ENCODE measurements at regions not wholly inside any gene's neighbourhood (a gene's known extent, or its start where the extent isn't known, plus 50 kb on each side); places are given as distances from the start of the nearest gene placed in this dataset.

DNA sequence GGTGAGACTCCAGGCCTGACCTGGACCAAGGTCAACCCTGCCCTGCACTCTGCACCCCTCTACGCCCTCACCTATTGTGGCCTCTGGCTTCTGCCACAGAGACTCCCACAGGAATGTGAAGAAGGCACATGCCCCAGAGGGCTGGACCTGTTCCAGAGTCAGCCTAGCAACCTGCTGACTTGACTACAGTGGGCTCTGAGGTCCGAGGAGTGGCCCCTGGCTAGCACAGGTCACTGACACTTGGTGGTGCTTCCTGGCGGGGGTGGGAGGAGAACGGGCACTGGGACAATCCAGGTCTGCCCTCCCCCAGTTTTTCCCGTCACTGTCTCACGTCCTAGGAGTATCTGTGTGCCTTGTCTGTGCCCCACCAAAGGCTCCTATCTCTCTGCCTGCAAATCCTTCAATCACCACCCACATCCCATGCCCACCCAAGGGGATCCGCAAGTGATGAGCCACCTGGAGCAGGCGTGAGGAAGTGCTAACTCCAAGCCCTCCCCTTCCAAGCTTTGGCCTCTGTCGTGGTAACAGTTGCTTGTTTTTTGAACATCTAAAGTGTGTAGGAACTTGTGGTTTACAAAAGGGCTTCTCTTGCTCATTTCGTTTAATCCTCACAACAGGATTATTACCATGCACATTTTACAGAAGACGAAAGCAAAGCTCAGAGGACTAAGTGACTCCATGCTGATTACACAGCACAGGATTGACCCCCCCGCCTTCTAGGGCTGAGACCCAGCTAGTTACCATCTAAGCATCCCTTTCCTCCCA is 86.2 kb downstream of the MCFD2 start:
- no peak for DNase-seq

DNA sequence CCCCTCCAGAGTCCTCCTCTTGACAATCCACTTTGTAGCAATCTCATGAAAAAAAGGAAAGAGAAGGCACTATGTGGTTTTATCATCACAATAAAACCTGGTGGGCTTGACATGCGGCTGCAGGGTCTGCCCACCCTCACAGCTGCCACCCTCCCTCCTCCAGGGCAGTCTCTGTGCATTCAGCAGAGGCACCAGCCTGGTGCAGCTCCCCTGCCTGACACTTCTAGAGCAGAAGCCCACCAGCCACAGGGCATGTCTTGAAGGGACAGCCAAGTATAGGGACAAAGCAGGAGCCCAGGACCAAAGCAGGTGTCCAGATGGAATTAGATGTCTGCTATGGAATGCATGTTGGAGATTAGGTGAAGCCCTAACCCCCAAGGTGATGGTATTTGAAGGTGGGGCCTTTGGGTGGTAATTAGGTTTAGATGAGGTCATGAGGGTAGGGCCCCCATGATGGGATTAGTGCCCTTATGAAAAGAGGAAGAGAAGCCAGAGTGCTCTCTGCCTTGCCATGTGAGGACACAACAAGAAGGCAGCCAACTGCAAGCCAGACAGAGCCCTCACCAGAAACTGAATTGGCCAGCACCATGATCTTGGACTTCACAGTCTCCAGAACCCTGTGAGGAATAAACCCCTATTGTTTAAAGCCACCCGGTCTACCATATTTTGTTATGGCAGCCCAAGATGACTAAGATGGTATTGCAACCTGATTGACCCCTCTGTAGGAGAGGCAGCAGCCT is 86.9 kb downstream of the MCFD2 start:
- DNase-seq, result no peak

DNA sequence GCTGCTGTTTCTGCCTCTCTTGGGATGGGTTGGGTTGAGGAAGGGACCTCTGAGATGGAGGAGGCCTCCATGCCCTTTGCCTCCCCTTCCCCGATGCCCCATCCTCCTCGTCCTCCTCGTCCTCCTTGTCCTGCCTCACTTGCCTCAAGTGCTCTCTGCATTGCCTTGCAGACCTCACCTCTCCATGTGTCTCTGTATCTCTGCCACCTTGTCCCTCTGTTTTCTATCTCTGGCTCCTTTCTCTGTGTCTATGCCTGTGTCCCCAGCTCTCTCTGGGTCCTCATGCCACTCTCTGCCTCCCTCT is 87.5 kb downstream of the MCFD2 start:
- no peak for DNase-seq

DNA sequence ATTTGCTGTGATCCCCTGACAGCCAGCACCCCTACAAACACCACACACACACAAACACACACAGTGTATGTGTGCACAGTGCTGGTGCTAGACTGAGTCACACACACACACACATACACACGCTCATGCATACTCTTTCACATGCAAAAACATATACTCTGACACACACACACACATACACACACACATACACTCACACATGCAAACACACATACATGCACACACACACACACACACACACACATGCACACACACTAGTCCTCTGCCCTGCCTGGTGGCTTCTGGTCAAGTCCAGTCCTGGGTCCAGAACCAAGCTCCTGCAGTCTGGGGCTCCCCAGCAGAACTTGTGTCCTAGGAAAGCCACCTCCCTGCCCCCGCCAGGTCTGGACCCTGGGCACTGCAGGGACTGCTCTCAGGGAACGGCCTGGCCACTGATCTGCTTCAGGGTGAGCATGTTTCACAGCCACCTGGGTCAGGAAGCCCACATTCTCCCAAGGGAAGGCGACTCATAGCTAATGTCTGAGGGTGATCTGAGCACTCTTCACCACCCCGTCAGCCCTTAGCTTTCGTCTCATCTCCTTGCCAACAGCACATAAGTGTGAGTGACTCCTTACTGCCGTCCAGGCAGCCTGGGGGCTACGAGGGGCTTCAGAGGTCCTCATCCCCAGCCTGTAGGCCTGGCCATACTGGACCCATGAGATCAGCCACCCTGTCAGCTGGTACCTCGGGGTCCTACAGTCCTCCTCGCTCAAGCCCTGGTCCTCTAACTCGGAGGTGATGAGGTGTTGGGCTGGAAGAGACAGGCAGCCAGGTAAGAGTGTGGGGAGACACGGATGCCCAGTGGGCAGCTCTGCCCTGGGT is 88.1 kb downstream of the MCFD2 start:
- no peak for DNase-seq

DNA sequence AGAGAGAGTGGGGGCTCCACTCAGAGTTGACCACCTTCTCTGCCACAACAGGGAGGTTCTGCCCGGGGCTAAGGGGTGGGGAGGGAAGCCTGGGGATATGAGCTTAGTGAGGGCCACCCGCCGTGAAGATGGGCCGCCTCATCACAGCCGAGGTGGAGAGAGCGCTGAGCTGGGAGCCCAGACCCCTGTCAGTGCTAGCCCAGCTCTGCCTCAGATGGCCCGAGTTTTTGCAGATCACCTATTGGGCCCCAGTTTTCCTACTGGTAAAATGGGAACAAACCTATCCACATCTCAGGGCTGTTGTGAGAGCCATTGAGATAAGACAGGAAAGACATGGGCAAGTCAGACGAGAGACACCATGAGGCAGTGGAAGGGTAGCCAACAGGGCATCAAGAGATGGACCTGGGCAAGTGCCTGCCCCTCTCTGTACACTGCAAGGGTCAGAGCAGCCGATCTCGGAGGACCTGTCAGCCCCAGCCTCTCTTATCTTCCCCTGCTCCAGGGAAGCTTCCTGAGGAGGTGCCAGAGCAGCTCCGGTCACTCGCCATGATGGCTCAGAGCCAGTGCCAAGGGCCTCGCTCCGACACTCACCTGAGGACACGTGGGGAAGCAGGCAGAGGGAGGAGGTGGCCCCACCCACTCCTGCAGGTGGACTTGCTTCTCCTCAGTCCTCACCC is 88.9 kb downstream of the MCFD2 start:
- DNase-seq, result no peak

DNA sequence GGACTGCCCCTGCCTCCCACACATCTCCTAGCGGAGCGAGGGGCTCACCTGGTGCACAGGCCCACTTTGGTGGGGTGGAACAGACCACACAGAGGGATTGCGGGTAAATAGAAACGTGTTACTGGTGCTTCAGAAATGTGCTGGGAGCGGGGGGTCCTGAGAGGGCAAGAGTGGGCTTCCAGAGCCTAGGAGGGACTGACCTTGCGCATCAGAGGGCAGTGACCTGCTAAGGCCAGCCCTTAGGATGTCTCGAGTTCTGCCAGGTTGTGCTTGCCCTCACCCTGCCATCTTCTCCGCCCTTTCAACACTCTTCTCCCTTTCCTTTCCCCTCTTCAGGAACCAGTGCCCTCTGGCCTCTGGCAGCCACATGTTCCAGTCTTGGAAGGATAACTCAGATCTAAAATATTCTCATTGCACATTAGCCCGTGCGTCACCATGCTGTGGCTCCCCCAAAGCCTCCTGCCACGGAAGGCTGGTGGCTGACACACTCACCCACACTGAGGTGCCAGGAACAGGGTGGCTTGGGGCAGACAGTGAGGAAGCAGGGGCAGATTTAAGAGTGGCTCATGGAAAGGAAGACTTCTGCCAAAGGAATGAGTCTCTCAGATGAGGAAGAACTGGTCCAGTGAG is 89.6 kb downstream of the MCFD2 start:
- DNase-seq, result no peak

DNA sequence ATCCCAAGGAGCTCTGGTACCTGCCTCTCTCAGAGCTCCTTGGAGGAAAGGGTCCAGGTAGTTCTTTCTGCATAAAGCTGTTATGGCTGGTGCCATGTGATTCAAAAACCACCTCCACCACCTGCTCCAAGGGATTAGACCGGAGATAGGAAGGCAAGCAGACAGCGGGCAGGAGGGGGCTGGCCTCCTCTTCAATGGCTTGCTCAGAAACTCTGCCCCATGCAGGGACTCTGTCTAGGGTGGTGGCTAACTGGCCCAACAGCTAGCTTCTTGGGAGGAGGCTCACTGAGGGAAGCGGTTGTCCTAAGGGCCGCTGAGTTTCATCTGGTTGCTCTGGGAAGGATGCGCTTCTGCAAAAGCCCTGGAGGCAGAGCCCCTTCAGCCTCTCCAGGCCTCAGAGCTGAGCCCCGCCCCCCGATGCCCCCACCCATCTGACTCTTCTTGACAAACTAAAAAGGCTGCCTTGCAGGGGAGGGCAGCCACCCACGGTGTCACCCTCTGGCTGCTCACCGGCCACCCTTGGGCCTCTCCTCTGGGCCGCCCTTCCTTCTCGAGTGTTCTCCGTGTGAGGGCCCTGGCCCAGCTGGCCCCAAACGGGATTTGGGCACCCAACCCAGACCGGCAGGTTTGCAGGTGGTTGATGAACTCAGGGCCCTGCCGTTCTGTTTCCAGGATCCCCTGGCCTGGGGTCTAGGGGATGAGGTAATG is 90.2 kb downstream of the MCFD2 start:
- DNase-seq, result no peak

DNA sequence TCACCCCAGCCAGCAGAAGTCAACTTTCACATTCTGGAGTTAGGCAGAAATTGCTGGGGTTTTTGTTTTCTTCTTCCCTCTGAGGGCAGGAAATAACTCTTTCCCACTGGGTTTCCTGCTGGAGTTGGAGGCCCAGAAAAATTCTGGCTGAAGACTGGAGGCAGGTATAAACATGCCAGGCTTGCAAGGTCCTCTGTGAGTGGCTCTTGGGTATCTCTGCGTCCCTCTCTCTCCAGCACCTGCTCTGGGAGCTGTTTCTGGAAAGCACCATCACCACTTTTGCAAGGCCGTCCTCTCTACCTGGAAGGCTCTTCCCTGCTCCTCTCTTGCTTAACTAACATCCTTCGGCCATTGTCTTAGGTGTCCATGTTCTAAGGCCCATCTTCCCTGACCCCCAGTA is 91.0 kb downstream of the MCFD2 start:
- DNase-seq, result no peak

DNA sequence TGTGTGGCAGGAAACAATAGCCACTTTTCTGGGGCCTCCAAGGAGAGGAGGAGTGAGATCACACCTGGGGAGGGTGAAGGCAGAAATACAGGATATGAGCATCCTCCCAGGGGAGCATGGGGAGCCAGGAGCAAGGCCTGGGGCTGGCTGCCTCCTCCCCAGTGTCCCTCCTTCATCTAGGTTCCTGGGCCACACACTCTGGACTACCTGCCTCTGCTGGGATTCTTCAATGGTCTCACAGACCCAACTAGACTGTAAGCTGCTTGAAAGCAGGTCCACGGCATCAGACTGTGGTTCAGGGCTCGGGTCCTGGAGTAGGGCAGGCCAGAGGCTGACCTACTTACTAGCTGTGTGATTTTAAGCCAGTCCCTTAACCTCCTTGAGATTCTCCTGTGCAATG is 94.0 kb downstream of the MCFD2 start:
- no peak for DNase-seq

DNA sequence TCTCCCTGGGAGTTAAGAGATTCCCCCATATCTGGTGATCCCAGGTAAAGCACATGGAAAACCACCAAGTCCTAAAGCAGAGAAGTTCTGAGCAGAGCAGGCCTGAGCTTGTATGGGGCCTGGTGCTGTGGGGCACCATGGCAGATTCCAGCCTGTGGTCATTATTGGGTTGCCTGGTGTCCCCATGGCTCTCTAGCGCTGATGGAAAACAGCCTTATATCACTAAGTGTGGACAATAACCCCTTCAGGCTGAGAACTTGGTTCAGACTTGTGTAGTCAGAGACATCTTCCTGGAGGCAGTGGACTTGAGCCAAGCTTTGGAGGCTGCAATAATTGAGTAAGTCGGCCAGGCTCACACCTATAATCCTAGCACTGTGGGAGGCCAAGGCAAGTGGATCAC is 96.8 kb downstream of the MCFD2 start:
- no peak for DNase-seq

DNA sequence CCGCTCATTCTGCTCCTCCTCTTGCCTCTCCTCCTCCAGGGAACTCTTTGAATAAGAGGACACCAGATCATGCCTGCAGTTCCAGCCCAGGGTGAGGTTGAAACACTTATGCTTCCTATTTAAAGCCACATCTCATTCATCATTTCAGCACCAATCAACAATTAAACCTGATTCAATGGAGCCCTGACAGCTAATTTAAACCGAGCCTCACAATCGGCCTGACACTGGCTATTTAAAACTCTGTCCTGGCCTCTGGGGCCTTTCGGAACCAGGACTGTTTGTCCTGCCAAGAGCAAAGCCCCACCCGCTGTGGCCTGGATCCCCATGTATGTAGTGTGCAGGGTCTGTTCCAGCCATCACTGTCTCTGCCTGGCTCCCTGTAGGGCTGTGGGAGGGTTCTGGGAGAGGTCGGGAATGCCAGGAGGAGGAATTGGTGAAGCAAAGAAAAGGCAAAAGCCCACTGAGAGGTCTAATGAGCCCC is 97.4 kb downstream of the MCFD2 start:
- DNase-seq, result no peak

DNA sequence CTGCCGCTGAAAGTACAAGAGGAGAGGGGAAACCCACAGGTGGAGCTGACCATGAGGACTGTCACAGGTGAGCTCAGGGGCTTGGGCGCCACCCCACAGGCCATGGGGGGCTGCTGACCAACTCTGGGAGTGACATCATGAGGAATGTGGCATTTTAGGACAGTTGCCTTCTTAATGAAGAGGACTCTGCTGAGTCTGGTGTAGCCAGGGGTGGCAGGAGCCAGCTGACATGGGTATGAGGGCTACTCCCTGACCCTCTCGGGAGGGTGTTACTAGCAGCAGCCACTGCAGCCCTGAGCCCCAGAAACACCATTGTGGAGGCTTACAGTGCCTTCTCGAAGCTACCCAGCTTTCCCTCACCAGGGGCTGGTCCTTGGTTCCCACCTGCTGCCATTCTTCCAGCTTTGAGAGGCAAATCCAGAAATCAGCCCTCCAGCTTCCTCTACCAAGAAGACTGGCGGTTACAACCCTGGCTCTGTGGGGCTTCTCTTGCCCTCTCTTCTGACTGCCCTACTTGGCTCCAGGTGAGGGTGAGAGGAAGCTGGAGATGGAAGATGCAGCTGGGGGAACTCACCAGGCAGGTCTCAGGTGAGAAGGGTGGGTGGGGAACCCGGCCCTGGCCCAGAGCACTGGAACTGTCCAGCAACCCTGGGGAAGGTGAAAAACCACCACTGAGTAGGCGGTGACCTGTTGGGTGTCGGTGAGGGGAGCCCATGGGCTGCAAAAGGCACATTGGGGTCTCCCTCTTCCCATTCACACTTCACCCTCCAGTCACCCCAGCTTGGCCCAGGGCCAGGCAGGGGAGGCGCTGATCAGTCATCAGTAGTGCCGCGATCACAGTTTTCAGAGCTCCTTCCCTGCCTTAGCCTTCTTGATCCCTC is 98.5 kb downstream of the MCFD2 start:
- DNase-seq, result no peak

DNA sequence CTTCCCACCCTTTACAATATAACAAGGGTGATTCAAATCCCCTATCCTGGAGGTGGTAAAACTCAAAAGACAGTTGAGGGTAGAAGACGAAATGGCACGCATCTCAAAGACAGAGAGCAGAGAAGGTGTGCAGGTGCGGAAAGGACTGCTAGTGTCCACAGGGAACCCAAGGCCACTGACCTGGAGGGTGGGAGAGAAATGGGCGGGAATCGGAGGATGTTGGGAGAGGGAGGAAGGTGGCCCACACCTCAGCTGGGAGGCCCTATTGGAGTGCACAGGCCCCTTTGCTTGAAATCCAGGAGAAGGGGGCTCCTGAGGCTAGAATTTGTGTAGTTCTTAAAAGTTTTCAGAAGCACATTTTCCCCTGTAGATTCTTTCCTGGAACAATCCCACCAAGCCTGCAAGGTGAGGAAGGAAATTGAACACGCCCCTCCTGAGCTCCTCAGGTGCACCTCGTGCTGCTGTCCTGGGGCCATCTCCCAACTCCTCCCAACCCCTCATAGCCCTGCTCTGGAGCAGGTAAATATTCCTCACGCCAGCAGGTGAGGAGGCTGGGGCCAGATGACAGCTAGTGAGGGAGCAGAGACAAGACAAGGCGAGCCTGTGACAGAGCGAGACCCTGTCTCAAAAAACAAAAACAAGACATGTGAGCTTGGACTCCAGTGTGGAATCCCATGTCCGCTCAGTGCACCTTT is 99.3 kb downstream of the MCFD2 start:
- DNase-seq, result no peak

DNA sequence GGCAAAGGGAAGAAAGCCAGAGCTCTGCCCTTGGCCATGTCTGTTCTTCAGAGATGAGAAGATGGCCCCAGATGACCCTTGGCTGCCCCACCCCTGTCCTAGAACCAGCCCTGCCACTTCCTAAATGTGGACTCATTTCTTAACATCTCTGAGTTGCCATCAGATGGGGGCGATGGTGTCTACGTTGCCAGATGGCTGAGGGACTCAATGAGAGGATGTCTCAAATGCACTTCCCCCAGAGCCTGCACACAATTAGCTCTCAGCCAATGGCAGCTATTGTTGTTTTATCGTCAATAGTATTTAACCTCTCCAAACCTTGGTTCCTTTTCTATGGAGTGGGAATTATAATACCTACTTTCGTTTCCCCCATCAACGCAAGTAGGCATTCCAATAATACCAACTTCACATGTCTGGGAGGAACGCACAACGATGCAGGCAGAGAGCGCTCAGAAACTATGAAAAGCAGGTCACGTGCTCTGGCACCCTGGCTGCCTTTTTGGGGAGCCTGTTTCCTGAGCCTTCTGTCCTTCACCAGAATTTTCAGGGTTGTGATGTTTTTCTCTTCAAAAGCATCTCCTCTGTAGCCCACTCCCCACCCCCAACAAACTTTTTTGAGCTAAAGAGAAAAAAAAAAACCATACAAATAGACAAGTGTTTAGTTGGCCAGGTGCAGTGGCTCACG is 100.3 kb downstream of the MCFD2 start:
- peak; percentile 56 to 69 (median 66) for DNase-seq

DNA sequence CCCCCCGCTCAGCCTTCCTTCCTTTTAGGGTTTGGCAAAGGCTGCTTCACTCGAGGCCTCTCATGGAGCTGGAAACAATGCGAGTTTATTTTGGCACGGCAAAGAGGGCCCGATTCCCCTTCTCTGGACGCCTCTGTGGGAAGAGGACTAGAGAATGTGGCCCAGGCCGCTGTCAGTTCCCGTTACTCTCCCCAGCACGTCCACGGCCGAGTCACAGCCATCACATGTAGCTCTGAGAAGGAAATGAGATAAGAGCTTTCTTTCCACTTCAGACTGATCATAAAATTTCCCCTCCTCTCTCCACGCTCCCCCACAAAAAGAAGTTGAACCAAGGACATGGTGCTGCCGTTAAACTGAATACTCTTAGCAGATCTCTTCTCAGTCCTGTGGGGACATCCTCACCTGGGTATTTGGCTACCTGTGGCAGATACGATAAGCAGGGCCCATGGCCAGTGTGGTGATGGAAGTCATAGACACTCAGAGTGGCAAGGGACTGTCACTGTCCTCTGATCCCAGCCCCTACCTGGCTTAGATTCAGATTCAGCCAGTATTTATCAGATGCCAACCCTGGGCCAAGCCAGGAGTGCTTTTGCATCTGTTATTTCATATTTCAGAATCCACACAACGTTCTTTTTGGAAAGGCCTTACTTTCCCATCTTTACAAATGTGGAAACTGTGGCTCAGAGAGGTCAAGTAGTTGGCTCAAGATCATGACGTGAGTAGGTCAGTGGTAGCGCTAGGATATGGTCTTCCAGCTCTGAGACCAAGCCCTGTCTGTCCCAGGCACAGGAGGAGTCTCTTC is 101.2 kb downstream of the MCFD2 start:
- DNase-seq, result peak; percentile 88 to 91 (median 90)

DNA sequence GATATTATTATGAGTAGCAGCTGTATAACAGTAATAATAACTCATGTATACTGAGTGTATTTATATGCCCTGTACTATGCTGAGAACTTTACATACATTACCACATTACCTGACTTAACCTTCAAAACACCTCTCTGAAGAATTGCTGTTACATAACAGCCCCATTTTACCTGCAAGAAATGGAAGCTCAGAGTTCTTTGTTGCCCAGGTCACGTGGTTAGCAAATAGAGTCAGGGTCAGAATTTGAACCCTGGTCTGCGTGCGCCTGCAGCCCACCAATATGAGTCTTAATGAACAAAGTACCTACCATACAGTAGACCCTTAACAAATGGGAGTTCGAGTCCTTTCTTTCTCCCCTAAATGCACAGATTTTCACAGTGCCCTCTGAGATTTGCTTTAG is 101.9 kb downstream of the MCFD2 start:
- no peak for DNase-seq

DNA sequence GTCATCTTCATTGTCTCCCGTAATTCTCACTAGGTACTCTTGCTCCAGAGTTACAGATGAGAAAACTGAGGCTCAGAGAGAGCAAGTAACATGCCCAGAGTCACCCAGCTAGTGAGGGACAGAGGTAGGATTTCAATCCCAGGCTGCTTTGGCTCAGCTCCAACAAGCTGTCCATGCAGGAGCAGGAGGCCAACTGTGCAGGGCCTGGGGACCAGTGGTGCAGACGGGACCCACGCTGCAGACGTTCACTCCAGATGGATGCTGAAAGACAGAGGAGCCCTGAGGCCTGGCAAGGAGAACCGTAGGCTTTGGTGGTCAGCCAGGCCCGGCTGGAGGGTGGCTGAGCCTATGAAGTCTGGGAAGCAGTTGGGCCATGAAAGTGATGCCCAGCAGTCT is 102.6 kb downstream of the MCFD2 start:
- no peak for DNase-seq

All from suppressor macrophage treated with lipopolysaccharide for 1 hour (primary cell).